NCI-H345 (cell line): ENCODE measurements at regions not wholly inside any gene's neighbourhood (a gene's known extent, or its start where the extent isn't known, plus 50 kb on each side); places are given as distances from the start of the nearest gene placed in this dataset.
"Not testable (repeated sequence)": the region's sequence is repeated elsewhere in the genome, so short reads cannot be mapped to it uniquely, and the experiment has no call there.

Experiments used
- DNase-seq: peaks from one replicate; lab custom pipeline; 2025; lab: John Stamatoyannopoulos, UW

GRCh38 chr10:28186887-28187578 is 115.8 kb downstream of the MPP7 start:
- no peak for DNase-seq

- DNase-seq, result no peak
Measured at GRCh38 chr10:28186461-28186860, 116.4 kb downstream of the MPP7 start.

- no peak for DNase-seq
Measured at GRCh38 chr10:28184810-28185209, 118.1 kb downstream of the MPP7 start.

- no peak for DNase-seq
Measured at GRCh38 chr10:28181478-28182096, 121.3 kb downstream of the MPP7 start.

GRCh38 chr10:28180654-28181053 is 122.2 kb downstream of the MPP7 start:
- DNase-seq, result peak; percentile 77

- DNase-seq, result no peak
Measured at GRCh38 chr10:28179743-28180099, 123.1 kb downstream of the MPP7 start.

- DNase-seq, result peak; percentile 54
Measured at GRCh38 chr10:28179006-28179742, 123.7 kb downstream of the MPP7 start.

- DNase-seq, result no peak
Measured at GRCh38 chr10:28177944-28178637, 124.8 kb downstream of the MPP7 start.

GRCh38 chr10:28176498-28176897 is 126.4 kb downstream of the MPP7 start:
- not testable (repeated sequence) for DNase-seq

- DNase-seq, result no peak
Measured at GRCh38 chr10:28172223-28172610, 130.6 kb downstream of the MPP7 start.

GRCh38 chr10:28171468-28172222 is 131.2 kb downstream of the MPP7 start:
- DNase-seq, result no peak

- DNase-seq, result no peak
Measured at GRCh38 chr10:28169525-28169924, 133.3 kb downstream of the MPP7 start.

- DNase-seq, result no peak
Measured at GRCh38 chr10:28160866-28161405, 141.9 kb downstream of the MPP7 start.

GRCh38 chr10:28157379-28157778 is 145.5 kb downstream of the MPP7 start:
- no peak for DNase-seq

GRCh38 chr10:28155726-28156125 is 147.1 kb downstream of the MPP7 start:
- DNase-seq, result no peak

GRCh38 chr10:28151636-28152035 is 151.2 kb downstream of the MPP7 start:
- DNase-seq, result no peak

- DNase-seq, result no peak
Measured at GRCh38 chr10:28149746-28150145, 150.9 kb upstream of the ODAD2 start.

GRCh38 chr10:28147706-28148105 is 148.8 kb upstream of the ODAD2 start:
- DNase-seq, result no peak

GRCh38 chr10:28139138-28139537 is 140.3 kb upstream of the ODAD2 start:
- DNase-seq, result no peak

GRCh38 chr10:28137907-28138880 is 139.3 kb upstream of the ODAD2 start:
- DNase-seq, result no peak
